CD8-positive, alpha-beta memory T cell (primary cell): ENCODE measurements at regions not wholly inside any gene's neighbourhood (a gene's known extent, or its start where the extent isn't known, plus 50 kb on each side); places are given as distances from the start of the nearest gene placed in this dataset.

ENCODE experiments used
- CTCF ChIA-PET: fragments of 350-600 bp; sonication (Branson Sonifier 250); formaldehyde crosslinking; loops from one replicate; lab custom pipeline; 2021; ENCODE audit warnings: antibody characterized with exemption; lab: Charles Lee
- POLR2A ChIA-PET: fragments of 350-600 bp; sonication (Branson Sonifier 250); formaldehyde crosslinking; loops from one replicate; lab custom pipeline; 2021; ENCODE audit warnings: antibody characterized with exemption; lab: Charles Lee
- DNase-seq, 5 donors: peaks; one replicate each; pipeline versions ENCODE4 v3.0.0 to v3.0.0-alpha.2; 2020 to 2022; ENCODE audit warnings: mixed read lengths in 1 of 5
- H3K27ac ChIP-seq: one replicate; pipeline ENCODE4 v1.7.0; 2013; ENCODE audit warnings: low read depth, mild to moderate bottlenecking, low read length, moderate library complexity
- H3K27me3 ChIP-seq: 2 replicates; pipeline ENCODE4 v1.7.0; 2013; ENCODE audit warnings: low read length, mild to moderate bottlenecking; ENCODE audit not compliant: insufficient read depth, poor library complexity, severe bottlenecking
- H3K36me3 ChIP-seq: 2 replicates; pipeline ENCODE4 v1.7.0; 2013; ENCODE audit warnings: mild to moderate bottlenecking, low read length, moderate library complexity; ENCODE audit not compliant: insufficient read depth
- H3K4me1 ChIP-seq: 2 replicates; pipeline ENCODE4 v1.7.0; 2013; ENCODE audit warnings: mild to moderate bottlenecking, low read length, moderate library complexity; ENCODE audit not compliant: insufficient read depth
- H3K4me3 ChIP-seq: 2 replicates; pipeline ENCODE4 v1.7.0; 2013; ENCODE audit warnings: mild to moderate bottlenecking, low read length
- H3K9me3 ChIP-seq: 2 replicates; pipeline ENCODE4 v1.7.0; 2013; ENCODE audit warnings: mild to moderate bottlenecking, low read length
- H3K27ac Mint-ChIP-seq, 8 donors: one replicate each; pipeline ENCODE4 v1.8.0; 2020 to 2021; ENCODE audit warnings: mixed read lengths in 8 of 8, mild to moderate bottlenecking in 6 of 8, inconsistent platforms in 3 of 8, moderate library complexity in 3 of 8
- H3K27me3 Mint-ChIP-seq, 2 donors: one replicate each; pipeline ENCODE4 v1.8.0; 2020 to 2021; ENCODE audit warnings: mixed read lengths in 2 of 2, mild to moderate bottlenecking in 1 of 2, moderate library complexity in 1 of 2
- H3K36me3 Mint-ChIP-seq, 3 donors: one replicate each; pipeline ENCODE4 v1.8.0; 2020 to 2021; ENCODE audit warnings: mixed read lengths in 3 of 3, inconsistent platforms in 1 of 3, mild to moderate bottlenecking in 1 of 3
- H3K4me1 Mint-ChIP-seq, 3 donors: one replicate each; pipeline ENCODE4 v1.8.0; 2020 to 2021; ENCODE audit warnings: mixed read lengths in 3 of 3, inconsistent platforms in 1 of 3, mild to moderate bottlenecking in 1 of 3
- H3K4me3 Mint-ChIP-seq, 7 donors: one replicate each; pipeline ENCODE4 v1.8.0; 2020 to 2021; ENCODE audit warnings: mixed read lengths in 7 of 7, mild to moderate bottlenecking in 6 of 7, moderate library complexity in 4 of 7, inconsistent platforms in 2 of 7
- H3K9me3 Mint-ChIP-seq, 5 donors: one replicate each; pipeline ENCODE4 v1.8.0; 2020 to 2022; ENCODE audit warnings: mixed read lengths in 5 of 5, mild to moderate bottlenecking in 3 of 5, moderate library complexity in 2 of 5, inconsistent platforms in 1 of 5

- CTCF ChIA-PET, result no interaction called here
Observed at GRCh38 chr10:105797234-105797890, 1156.3 kb downstream of the SORCS3 start.

GRCh38 chr10:105793071-105793470, 1152.0 kb downstream of the SORCS3 start:
- Mint-ChIP-seq H3K36me3 (no peaks in the 10 kb centered on the region), H3K9me3 (peaks cover 0 to 8% (median 0%) of the 10 kb centered on the region in 5 donors), H3K4me1 (no peaks in the 10 kb centered on the region), H3K27me3 (peaks cover 0 to 2% of the 10 kb centered on the region in 2 donors), H3K27ac (no peak overlapping the region), H3K4me3 (no peak overlapping the region)
- Histone ChIP-seq H3K27me3 (no peaks in the 10 kb centered on the region), H3K9me3 (no peaks in the 10 kb centered on the region), H3K27ac (no peak overlapping the region), H3K4me3 (no peak overlapping the region), H3K4me1 (no peaks in the 10 kb centered on the region), H3K36me3 (no peaks in the 10 kb centered on the region)
- DNase-seq, result no peak
- ChIA-PET POLR2A (no interaction called here), CTCF (no interaction called here)

More at GRCh38 chr10:105797234-105797890, 1156.3 kb downstream of the SORCS3 start:
- peaks cover 0 to 2% of the 10 kb centered on the region in 2 donors for H3K27me3 Mint-ChIP-seq
- POLR2A ChIA-PET, result no interaction called here
- no peaks in the 10 kb centered on the region for H3K27me3 ChIP-seq
- no peak overlapping the region for H3K4me3 ChIP-seq
- H3K4me1 ChIP-seq, result no peaks in the 10 kb centered on the region
- peaks cover 0 to 16% (median 0%) of the 10 kb centered on the region in 5 donors for H3K9me3 Mint-ChIP-seq
- DNase-seq, result no peak
- H3K36me3 ChIP-seq, result no peaks in the 10 kb centered on the region
- H3K36me3 Mint-ChIP-seq, result no peaks in the 10 kb centered on the region
- no peak overlapping the region for H3K27ac ChIP-seq
- no peaks in the 10 kb centered on the region for H3K4me1 Mint-ChIP-seq
- no peak overlapping the region for H3K27ac Mint-ChIP-seq
- no peaks in the 10 kb centered on the region for H3K9me3 ChIP-seq
- no peak overlapping the region for H3K4me3 Mint-ChIP-seq

GRCh38 chr10:105785721-105786120, 1144.6 kb downstream of the SORCS3 start:
- no peak overlapping the region for H3K4me3 ChIP-seq
- Mint-ChIP-seq H3K27me3 (peaks cover 0 to 1% of the 10 kb centered on the region in 2 donors), H3K27ac (no peak overlapping the region), H3K36me3 (no peaks in the 10 kb centered on the region), H3K4me3 (no peak overlapping the region), H3K4me1 (no peaks in the 10 kb centered on the region), H3K9me3 (peaks cover 17 to 25% (median 22%) of the 10 kb centered on the region in 5 donors)
- POLR2A ChIA-PET, result no interaction called here
- H3K36me3 ChIP-seq, result no peaks in the 10 kb centered on the region
- CTCF ChIA-PET, result no interaction called here
- H3K4me1 ChIP-seq, result no peaks in the 10 kb centered on the region
- no peak overlapping the region for H3K27ac ChIP-seq
- H3K27me3 ChIP-seq, result no peaks in the 10 kb centered on the region
- H3K9me3 ChIP-seq, result no peaks in the 10 kb centered on the region
- DNase-seq, result no peak

GRCh38 chr10:105783936-105784483, 1142.9 kb downstream of the SORCS3 start:
- no peak overlapping the region for H3K4me3 Mint-ChIP-seq
- H3K4me1 Mint-ChIP-seq, result no peaks in the 10 kb centered on the region
- POLR2A ChIA-PET, result no interaction called here
- Histone ChIP-seq H3K36me3 (no peaks in the 10 kb centered on the region), H3K27me3 (no peaks in the 10 kb centered on the region), H3K4me1 (no peaks in the 10 kb centered on the region), H3K4me3 (no peak overlapping the region), H3K9me3 (no peaks in the 10 kb centered on the region), H3K27ac (no peak overlapping the region)
- CTCF ChIA-PET, result no interaction called here
- no peak overlapping the region for H3K27ac Mint-ChIP-seq
- DNase-seq, result no peak
- H3K36me3 Mint-ChIP-seq, result no peaks in the 10 kb centered on the region
- peaks cover 17 to 25% (median 22%) of the 10 kb centered on the region in 5 donors for H3K9me3 Mint-ChIP-seq
- H3K27me3 Mint-ChIP-seq, result peaks cover 0 to 1% of the 10 kb centered on the region in 2 donors

- H3K4me3 ChIP-seq, result no peak overlapping the region
- POLR2A ChIA-PET, result no interaction called here
- H3K36me3 ChIP-seq, result no peaks in the 10 kb centered on the region
- no peak overlapping the region for H3K27ac Mint-ChIP-seq
- H3K4me3 Mint-ChIP-seq, result no peak overlapping the region
- H3K27me3 ChIP-seq, result no peaks in the 10 kb centered on the region
- no peaks in the 10 kb centered on the region for H3K4me1 Mint-ChIP-seq
- no peaks in the 10 kb centered on the region for H3K4me1 ChIP-seq
- H3K27me3 Mint-ChIP-seq, result no peaks in the 10 kb centered on the region
- H3K36me3 Mint-ChIP-seq, result no peaks in the 10 kb centered on the region
- no peaks in the 10 kb centered on the region for H3K9me3 ChIP-seq
- no peak overlapping the region for H3K27ac ChIP-seq
- H3K9me3 Mint-ChIP-seq, result peaks cover 0 to 7% (median 4%) of the 10 kb centered on the region in 5 donors
- DNase-seq, result no peak
- CTCF ChIA-PET, result no interaction called here
Observed at GRCh38 chr10:105774881-105775280, 1133.8 kb downstream of the SORCS3 start.

- H3K27ac Mint-ChIP-seq, result no peak overlapping the region
- no peaks in the 10 kb centered on the region for H3K4me1 ChIP-seq
- H3K4me3 Mint-ChIP-seq, result no peak overlapping the region
- H3K36me3 Mint-ChIP-seq, result no peaks in the 10 kb centered on the region
- no peaks in the 10 kb centered on the region for H3K27me3 Mint-ChIP-seq
- POLR2A ChIA-PET, result no interaction called here
- no peak overlapping the region for H3K27ac ChIP-seq
- H3K9me3 Mint-ChIP-seq, result peaks cover 0 to 7% (median 4%) of the 10 kb centered on the region in 5 donors
- no peaks in the 10 kb centered on the region for H3K9me3 ChIP-seq
- no peak for DNase-seq
- H3K4me1 Mint-ChIP-seq, result no peaks in the 10 kb centered on the region
- no peaks in the 10 kb centered on the region for H3K36me3 ChIP-seq
- no peaks in the 10 kb centered on the region for H3K27me3 ChIP-seq
- CTCF ChIA-PET, result no interaction called here
- no peak overlapping the region for H3K4me3 ChIP-seq
Observed at GRCh38 chr10:105774351-105774750, 1133.3 kb downstream of the SORCS3 start.

- Mint-ChIP-seq H3K4me3 (no peak overlapping the region), H3K4me1 (no peaks in the 10 kb centered on the region), H3K27ac (no peak overlapping the region), H3K27me3 (no peaks in the 10 kb centered on the region), H3K9me3 (peaks cover 4 to 11% (median 7%) of the 10 kb centered on the region in 5 donors), H3K36me3 (no peaks in the 10 kb centered on the region)
- ChIA-PET POLR2A (no interaction called here), CTCF (no interaction called here)
- Histone ChIP-seq H3K27me3 (no peaks in the 10 kb centered on the region), H3K9me3 (no peaks in the 10 kb centered on the region), H3K36me3 (no peaks in the 10 kb centered on the region), H3K4me1 (no peaks in the 10 kb centered on the region), H3K27ac (no peak overlapping the region), H3K4me3 (no peak overlapping the region)
- DNase-seq, result no peak
Observed at GRCh38 chr10:105770524-105771212, 1129.6 kb downstream of the SORCS3 start.
